NCI-H1694 (cell line): ENCODE measurements at regions not wholly inside any gene's neighbourhood (a gene's known extent, or its start where the extent isn't known, plus 50 kb on each side); places are given as distances from the start of the nearest gene placed in this dataset.
"Not testable (repeated sequence)": the region's sequence is repeated elsewhere in the genome, so short reads cannot be mapped to it uniquely, and the experiment has no call there.

Experiments used
- DNase-seq: peaks from one replicate; lab custom pipeline; 2025; lab: John Stamatoyannopoulos, UW

- DNase-seq, result no peak
These were observed 222.5 kb upstream of the TAS2R1 start for GRCh38 chr5:9852671-9853070.

DNA sequence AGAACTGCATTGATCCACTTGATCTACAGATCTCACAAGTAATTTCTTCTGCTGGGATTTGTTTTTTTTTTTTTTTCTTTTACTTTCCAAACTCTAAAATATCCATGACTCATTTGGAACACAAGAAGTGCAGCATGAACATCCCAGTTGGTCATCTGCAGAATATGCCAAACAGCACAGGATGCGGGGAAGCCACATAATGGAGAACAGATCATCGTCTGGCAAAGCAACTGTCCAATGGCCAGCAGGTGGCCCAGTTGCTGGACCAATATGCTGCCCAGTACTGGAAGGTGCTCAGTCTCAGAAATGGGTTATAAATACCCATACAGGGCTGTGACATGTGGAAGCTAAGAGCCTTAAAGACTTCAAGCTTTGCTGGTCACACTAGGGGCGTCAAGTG is 221.3 kb upstream of the TAS2R1 start:
- DNase-seq, result no peak

DNA sequence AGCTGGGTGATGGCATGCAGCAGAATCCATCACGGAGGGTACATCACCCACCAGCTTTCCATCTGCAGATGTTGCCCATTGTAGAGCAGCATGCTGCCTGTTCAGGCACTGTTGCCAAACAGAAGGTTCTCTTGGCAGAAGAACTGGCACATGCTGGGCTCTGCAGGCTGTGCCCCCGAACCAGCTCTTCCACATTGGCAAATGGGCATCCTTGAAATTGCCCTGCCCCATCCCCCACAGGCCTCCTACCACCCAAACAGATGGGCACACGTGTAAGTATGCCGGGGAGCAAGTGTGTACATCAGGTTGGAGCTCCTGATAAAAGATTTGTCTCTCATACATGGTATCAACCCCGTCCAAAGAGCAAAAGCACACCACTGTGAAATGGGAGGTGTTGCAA is 220.3 kb upstream of the TAS2R1 start:
- no peak for DNase-seq

GRCh38 chr5:9847631-9848030 is 217.5 kb upstream of the TAS2R1 start:
- DNase-seq, result no peak

- DNase-seq, result no peak
These were observed 215.0 kb upstream of the TAS2R1 start for GRCh38 chr5:9845185-9845584.

DNA sequence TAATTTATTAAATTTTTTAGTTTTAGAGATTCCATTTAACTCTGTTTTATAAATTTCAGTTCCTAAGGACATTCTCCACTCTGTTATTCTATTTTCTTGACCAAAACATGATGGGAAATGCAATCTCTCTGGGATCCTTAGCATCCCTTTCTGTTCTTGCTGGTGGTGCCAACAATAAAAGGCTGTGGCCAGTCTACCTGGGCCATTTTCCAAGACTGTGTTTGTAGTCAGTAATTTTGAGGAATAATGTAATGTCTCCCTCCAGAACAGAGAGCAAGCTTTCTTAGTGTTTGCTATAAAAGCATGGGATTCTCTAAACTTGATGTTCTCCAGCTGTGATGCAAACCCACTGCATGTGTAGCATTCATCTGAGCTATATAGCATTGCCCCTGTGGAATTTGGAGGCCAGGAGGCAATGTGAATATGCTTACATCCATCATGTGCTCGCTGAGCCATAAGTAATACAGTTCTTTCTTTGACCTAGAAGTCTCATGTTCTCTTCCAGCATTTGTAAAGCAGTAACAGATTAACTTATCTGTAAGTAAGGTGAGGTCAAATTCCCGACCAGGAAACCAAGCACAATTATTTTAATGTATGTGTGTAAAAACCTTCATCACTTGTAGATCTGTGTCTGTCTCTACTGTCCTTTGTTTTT is 211.5 kb upstream of the TAS2R1 start:
- DNase-seq, result no peak

- DNase-seq, result no peak
These were observed 208.8 kb upstream of the TAS2R1 start for GRCh38 chr5:9838916-9839315.

GRCh38 chr5:9834871-9835770 is 205.0 kb upstream of the TAS2R1 start:
- DNase-seq, result no peak

DNA sequence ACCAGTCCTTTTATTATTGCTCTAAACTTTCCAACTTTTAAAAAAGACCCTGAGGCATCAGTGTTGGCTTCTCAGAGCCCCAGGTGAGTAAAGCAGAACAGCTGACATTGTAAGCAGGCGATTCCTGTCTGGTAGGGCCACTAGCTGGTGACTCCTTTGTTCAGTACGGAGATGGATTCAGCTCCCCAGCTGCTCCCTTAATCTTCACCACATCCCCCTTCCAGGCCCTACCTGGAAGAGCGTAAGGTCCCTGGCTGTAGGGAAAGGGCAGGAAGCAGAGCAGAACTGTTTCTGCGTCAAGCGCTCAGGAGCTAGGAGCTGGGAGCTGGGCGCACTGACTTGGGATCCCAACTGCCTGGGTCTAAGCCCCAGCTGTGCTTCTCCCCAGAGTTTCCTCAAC is 203.7 kb upstream of the TAS2R1 start:
- DNase-seq, result no peak

DNA sequence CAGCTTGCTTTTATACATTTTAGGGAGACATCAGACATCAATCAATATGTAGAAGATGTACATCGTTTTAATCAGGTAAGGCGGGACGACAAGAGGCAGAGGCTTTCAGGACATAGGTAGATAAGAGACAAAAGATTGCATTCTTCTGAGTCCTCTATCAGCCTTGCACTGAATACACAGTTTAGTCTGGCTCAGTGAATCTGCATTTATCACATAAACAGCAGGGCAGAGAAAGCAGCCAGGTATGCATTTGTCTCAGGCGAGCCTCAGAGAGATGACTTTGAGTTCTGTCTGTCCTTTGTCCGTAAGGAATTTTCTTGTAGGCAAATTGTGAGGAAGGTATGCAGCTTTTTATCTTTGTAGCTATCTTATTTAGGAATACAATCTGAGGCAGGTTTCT is 202.8 kb upstream of the TAS2R1 start:
- no peak for DNase-seq

- no peak for DNase-seq
These were observed 201.7 kb upstream of the TAS2R1 start for GRCh38 chr5:9831823-9832222.

DNA sequence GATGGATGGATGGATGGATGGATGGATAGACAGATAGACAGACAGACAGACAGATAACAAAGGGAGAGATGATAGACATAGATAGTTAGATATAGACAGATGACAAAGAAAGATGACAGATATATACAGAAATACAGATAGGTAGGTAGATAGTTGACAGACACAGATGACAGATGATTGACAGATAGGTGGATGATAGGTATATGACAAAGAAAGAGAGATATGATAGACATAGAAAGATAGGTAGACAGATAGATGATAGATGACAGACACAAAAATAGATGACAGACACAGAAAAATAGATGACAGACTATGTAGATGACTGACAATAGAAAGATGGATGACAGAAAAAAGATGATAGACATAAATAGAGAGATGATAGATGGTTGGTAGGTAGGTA is 200.0 kb upstream of the TAS2R1 start:
- no peak for DNase-seq

- no peak for DNase-seq
These were observed 199.5 kb upstream of the TAS2R1 start for GRCh38 chr5:9829621-9830020.

DNA sequence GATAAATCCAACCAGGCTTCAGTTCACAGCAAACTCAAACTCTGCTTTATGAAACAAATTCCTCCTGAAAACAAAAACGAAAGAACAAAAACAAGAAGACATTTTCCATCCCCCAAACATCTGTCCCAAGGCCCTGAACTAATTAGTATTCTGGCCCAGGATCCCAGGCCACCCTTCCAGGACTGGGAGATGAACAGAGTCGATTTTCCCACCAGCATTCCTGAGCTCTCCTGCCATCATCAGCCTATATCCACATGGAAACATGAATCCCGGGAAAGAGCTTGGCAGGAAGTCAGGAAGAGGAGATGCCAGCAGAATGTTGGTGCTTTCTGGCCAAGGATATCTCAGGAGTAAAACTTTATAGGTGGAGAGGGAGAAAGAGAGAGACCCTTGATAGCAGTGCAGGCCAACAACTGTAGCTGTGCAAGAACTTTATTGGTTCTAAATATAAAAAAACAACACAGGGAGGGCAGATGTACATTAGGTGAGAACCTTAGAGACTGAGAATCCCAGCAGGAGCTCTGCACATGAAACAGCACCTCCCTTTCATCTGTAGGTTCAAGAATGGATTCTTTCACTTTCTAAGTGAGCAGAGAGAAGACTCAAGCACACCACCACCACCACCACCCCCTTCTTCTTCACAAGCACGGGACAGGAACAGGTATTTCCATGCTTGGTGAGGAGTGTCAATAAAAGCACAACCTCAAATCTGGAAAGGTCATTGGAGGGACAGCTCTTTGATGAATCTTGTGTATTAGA is 190.7 kb upstream of the TAS2R1 start:
- DNase-seq, result no peak

- DNase-seq, result no peak
These were observed 188.2 kb upstream of the TAS2R1 start for GRCh38 chr5:9818340-9818845.

DNA sequence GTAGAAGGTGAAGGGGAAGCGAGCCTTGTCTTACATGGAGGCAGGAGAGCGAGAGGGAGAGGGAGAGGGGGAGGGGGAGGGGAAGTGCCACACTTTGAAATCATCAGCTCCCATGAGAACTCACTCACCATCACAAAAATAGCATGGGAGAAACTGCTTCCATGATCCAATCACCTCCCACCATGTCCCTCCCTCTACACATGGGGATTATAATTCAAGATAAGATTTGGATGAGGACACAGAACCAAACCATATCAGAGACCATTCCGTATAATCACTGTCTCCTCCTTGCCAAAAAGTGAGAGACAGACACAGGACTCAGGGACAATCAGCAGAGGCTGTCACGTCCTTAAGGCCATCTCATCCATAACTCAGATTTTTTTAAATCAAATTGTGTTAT is 187.7 kb upstream of the TAS2R1 start:
- DNase-seq, result no peak

GRCh38 chr5:9815051-9815450 is 184.9 kb upstream of the TAS2R1 start:
- DNase-seq, result no peak

DNA sequence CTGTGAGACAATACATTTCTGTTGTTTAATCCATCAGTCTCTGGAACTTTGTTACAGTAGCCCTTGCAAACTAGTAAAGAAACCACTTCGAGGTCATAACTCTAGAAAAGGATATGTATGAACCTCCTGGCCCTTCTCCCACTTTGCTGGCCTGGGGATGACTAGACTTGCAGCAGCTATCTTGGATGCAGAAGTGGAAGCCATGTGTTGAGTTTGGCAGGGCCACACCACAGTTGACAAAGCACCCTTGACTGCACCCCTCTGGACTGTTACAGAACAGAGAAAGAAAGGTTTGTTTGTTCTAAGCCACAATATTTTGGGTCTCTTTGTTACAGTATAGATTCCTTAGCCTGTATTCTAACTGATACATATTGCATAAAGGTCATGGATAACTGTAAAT is 183.2 kb upstream of the TAS2R1 start:
- DNase-seq, result no peak

DNA sequence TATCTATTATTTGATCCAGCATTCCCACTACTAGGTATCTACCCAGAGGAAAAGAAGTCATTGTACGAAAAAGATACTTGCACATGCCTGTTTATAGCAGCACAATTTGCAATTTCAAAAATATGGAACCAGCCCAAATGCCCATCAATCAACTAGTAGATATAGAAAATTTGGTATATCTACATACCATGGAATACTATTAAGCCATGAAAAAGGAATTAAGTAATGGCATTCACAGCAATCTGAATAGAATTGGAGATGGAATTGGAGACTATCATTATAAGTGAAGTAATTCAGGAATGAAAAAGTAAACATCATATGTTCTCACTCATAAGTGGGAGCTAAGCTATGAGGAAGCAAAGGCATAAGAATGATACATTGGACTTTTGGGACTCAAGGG is 177.2 kb upstream of the TAS2R1 start:
- not testable (repeated sequence) for DNase-seq

DNA sequence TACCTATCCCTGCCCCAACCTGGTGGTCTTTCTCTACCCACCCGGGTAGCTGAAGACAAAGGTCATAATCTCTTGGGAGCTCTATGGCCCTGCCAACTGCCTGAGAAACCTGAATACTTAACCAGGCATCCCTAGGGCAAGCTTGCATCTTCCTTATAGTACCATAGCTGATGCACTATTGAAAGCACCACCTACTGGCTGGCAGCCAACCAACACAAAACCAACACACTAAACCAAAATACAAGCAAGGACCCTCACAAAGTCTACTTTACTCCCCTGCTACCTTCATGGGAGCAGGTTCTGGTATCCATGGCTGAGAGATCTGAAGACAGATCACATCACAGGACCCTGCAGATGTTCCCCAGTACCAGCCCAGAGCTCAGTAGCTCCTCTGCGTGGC is 171.8 kb upstream of the TAS2R1 start:
- DNase-seq, result no peak

GRCh38 chr5:9799606-9800005 is 169.5 kb upstream of the TAS2R1 start:
- DNase-seq, result no peak

DNA sequence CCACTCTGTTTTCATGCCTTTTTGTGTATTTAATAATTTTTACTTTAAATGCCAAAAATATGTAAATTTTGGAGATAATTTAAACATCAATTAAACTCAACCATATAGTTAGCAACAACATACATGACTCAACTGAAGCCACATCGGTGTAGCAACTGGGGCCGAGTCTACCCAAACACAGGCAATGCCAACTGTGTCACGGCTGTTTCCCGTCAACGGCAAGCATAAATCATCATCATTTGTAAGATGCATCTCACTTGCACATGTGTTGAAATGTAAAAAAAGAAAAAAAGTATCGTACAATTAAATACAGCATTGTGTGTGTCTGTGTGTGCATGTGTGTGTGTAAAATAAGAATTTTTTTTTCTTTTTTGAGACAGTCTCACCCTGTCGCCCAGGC is 160.1 kb upstream of the TAS2R1 start:
- DNase-seq, result no peak

DNA sequence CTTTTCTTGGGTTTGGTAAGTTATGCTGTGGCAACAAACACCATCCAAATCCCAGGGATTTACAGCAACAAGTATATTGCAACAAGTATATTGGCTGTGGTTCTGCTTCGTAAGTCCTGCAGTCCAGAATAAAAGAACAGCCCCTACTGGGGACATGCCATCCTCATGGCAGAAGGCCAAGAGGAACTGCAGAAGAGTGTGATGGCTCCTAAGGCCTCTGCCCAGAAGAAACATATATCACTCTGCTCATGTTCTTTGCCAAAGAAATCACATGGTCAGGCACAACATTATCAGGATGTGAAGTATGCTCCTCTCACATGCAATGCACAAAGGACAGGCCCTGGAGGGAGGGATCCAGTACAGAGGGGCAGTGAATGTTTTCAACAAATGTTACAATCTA is 159.6 kb upstream of the TAS2R1 start:
- DNase-seq, result no peak
